RWPE2 (cell line): ENCODE measurements at regions not wholly inside any gene's neighbourhood (a gene's known extent, or its start where the extent isn't known, plus 50 kb on each side); places are given as distances from the start of the nearest gene placed in this dataset.

ENCODE experiments used
- ATAC-seq: fragments of 200-7000 bp; cut with Tn5 transposase; 3 replicates; pipeline ENCODE4 v1.9.1; 2021; ENCODE audit warnings: low read depth
- DNase-seq: peaks from one replicate; pipeline ENCODE4 v3.0.0-alpha.2; 2020; ENCODE audit warnings: low spot score
- H3K27ac ChIP-seq: fragments of 450-650 bp; 2 replicates; pipeline ENCODE4 v1.5.1; 2017; ENCODE audit warnings: mild to moderate bottlenecking; ENCODE audit not compliant: poor library complexity, severe bottlenecking
- H3K27me3 ChIP-seq: fragments of 250-450 bp; sonication (Bioruptor Pico); 2 replicates; pipeline ENCODE4 v1.5.1; 2021; ENCODE audit warnings: mild to moderate bottlenecking, moderate library complexity; ENCODE audit not compliant: insufficient read depth, poor library complexity, severe bottlenecking
- H3K36me3 ChIP-seq: fragments of 250-450 bp; sonication (Bioruptor Pico); 2 replicates; pipeline ENCODE4 v1.5.1; 2020; ENCODE audit warnings: low read depth, mild to moderate bottlenecking, moderate library complexity
- H3K4me1 ChIP-seq: fragments of 250-450 bp; sonication (Bioruptor Pico); 2 replicates; pipeline ENCODE4 v1.5.1; 2021; ENCODE audit warnings: mild to moderate bottlenecking, moderate library complexity; ENCODE audit not compliant: insufficient read depth, poor library complexity, severe bottlenecking
- H3K4me3 ChIP-seq: fragments of 250-450 bp; sonication (Bioruptor Pico); 2 replicates; pipeline ENCODE4 v1.5.1; 2021; ENCODE audit warnings: mild to moderate bottlenecking, moderate library complexity; ENCODE audit not compliant: severe bottlenecking
- H3K9me3 ChIP-seq: fragments of 250-450 bp; sonication (Bioruptor Pico); 2 replicates; pipeline ENCODE4 v1.5.1; 2021; ENCODE audit warnings: mild to moderate bottlenecking, moderate library complexity; ENCODE audit not compliant: severe bottlenecking
- CTCF ChIP-seq: fragments of 450-650 bp; IDR thresholded peaks from one replicate; pipeline ENCODE4 v1.5.1; 2017; ENCODE audit warnings: mild to moderate bottlenecking, moderate library complexity; ENCODE audit not compliant: poor library complexity, severe bottlenecking

- TF ChIP-seq CTCF: no peak
- DNase-seq: no peak
- H3K9me3 ChIP-seq: no peaks in the 10 kb centered on the region
- H3K36me3 ChIP-seq: no peaks in the 10 kb centered on the region
- no peaks in the 10 kb centered on the region for H3K4me1 ChIP-seq
- H3K4me3 ChIP-seq: no peak overlapping the region
- no peak for ATAC-seq
- no peaks in the 10 kb centered on the region for H3K27me3 ChIP-seq
- H3K27ac ChIP-seq: no peak overlapping the region
These were observed 265.5 kb downstream of the FOXL1 start for GRCh38 chr16:86843812-86844211.

DNA sequence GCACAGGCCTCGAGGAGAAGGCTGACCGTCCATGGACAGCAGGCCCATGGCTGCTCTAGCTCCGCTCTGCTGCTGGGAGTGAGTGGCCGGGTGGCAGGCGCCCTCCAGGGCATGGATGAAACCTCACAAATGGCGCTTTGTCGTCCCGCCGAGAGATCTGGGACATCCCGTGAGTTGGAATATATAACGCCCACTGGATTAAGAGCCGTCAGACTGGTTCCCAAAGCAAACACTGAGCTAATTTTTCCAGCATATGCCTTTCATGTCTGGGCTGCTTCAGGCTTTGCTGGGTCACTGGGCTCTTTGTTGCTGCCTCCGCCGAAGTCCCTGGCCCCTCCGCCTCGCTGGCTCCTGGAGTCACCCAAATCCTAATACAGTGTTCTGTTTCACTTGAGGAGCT is 266.3 kb downstream of the FOXL1 start:
- Histone ChIP-seq H3K9me3 (no peaks in the 10 kb centered on the region), H3K27me3 (no peaks in the 10 kb centered on the region), H3K36me3 (no peaks in the 10 kb centered on the region), H3K4me1 (no peaks in the 10 kb centered on the region), H3K4me3 (no peak overlapping the region), H3K27ac (no peak overlapping the region)
- ATAC-seq (no peak), DNase-seq (no peak)
- TF ChIP-seq CTCF: no peak

DNA sequence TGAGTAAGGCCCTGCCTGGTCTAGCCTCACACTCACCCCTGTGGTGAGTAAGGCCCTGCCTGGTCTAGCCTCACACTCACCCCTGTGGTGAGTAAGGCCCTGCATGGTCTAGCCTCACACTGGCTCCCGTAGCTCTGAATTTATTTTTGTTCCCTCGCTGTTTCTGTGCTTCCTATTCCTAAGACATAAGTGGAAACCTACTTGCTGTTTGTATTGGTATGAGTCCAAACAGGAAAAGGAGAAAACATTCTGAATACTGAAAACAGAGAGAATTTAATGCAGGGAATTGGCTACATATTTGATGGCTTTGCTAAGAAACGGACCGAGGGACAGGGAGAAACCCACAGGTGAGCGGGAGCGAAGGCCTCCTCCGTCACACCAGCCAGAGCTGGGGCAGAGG is 267.8 kb downstream of the FOXL1 start:
- Histone ChIP-seq H3K4me1 (no peaks in the 10 kb centered on the region), H3K27ac (no peak overlapping the region), H3K36me3 (no peaks in the 10 kb centered on the region), H3K27me3 (no peaks in the 10 kb centered on the region), H3K4me3 (no peak overlapping the region), H3K9me3 (no peaks in the 10 kb centered on the region)
- TF ChIP-seq CTCF: no peak
- DNase-seq (no peak), ATAC-seq (no peak)

- no peak overlapping the region for H3K4me3 ChIP-seq
- ATAC-seq (no peak), DNase-seq (no peak)
- no peak for TF ChIP-seq CTCF
- H3K9me3 ChIP-seq: no peaks in the 10 kb centered on the region
- H3K27ac ChIP-seq: no peak overlapping the region
- no peaks in the 10 kb centered on the region for H3K27me3 ChIP-seq
- no peaks in the 10 kb centered on the region for H3K4me1 ChIP-seq
- H3K36me3 ChIP-seq: no peaks in the 10 kb centered on the region
These were observed 270.5 kb downstream of the FOXL1 start for GRCh38 chr16:86848821-86849220.

- H3K27ac ChIP-seq: no peak overlapping the region
- TF ChIP-seq CTCF: no peak
- no peaks in the 10 kb centered on the region for H3K36me3 ChIP-seq
- DNase-seq (no peak), ATAC-seq (no peak)
- H3K4me3 ChIP-seq: no peak overlapping the region
- no peaks in the 10 kb centered on the region for H3K27me3 ChIP-seq
- no peaks in the 10 kb centered on the region for H3K9me3 ChIP-seq
- H3K4me1 ChIP-seq: no peaks in the 10 kb centered on the region
These were observed 272.3 kb downstream of the FOXL1 start for GRCh38 chr16:86850670-86851069.
